ENCODE measurements at regions not wholly inside any gene's neighbourhood (a gene's known extent, or its start where the extent isn't known, plus 50 kb on each side); places are given as distances from the start of the nearest gene placed in this dataset.

GRCh38 chr9:100919506-100919905 lies 109.0 kb upstream of the PLPPR1 start:
- Histone ChIP-seq H3K4me1 (no peaks in the 10 kb centered on the region), H3K27ac (no peak overlapping the region), H3K27me3 (no peaks in the 10 kb centered on the region), H3K4me3 (no peak overlapping the region), H3K9me3 (replicated peaks) (no peaks in the 10 kb centered on the region), H3K36me3 (no peaks in the 10 kb centered on the region)
- no peak for DNase-seq

GRCh38 chr9:100926366-100926765 lies 102.2 kb upstream of the PLPPR1 start:
- Histone ChIP-seq H3K27ac (no peak overlapping the region), H3K4me3 (no peak overlapping the region), H3K9me3 (replicated peaks) (no peaks in the 10 kb centered on the region), H3K36me3 (no peaks in the 10 kb centered on the region), H3K27me3 (0 out of 2 replicates have a peak, but pooled peaks cover 4% of the 10 kb centered on the region), H3K4me1 (no peaks in the 10 kb centered on the region)
- DNase-seq: no peak

- H3K27me3 ChIP-seq: 0 out of 2 replicates have a peak, but pooled peaks cover 4% of the 10 kb centered on the region
- H3K4me3 ChIP-seq: no peak overlapping the region
- H3K36me3 ChIP-seq: no peaks in the 10 kb centered on the region
- no peak for DNase-seq
- no peaks in the 10 kb centered on the region for H3K9me3 ChIP-seq (replicated peaks)
- H3K4me1 ChIP-seq: no peaks in the 10 kb centered on the region
- H3K27ac ChIP-seq: no peak overlapping the region
These were observed 100.8 kb upstream of the PLPPR1 start for GRCh38 chr9:100927763-100928162.

GRCh38 chr9:100933656-100934055 lies 94.9 kb upstream of the PLPPR1 start:
- DNase-seq: peak; percentile 17 to 57
- Histone ChIP-seq H3K9me3 (replicated peaks) (no peaks in the 10 kb centered on the region), H3K36me3 (no peaks in the 10 kb centered on the region), H3K27ac (peak overlapping the region; percentile 36), H3K4me3 (no peak overlapping the region), H3K27me3 (no peaks in the 10 kb centered on the region), H3K4me1 (peaks cover 10% of the 10 kb centered on the region)

- DNase-seq: no peak
- Histone ChIP-seq H3K9me3 (replicated peaks) (no peaks in the 10 kb centered on the region), H3K27me3 (no peaks in the 10 kb centered on the region), H3K4me3 (no peak overlapping the region), H3K27ac (no peak overlapping the region), H3K36me3 (no peaks in the 10 kb centered on the region), H3K4me1 (peaks cover 10% of the 10 kb centered on the region)
These were observed 91.1 kb upstream of the PLPPR1 start for GRCh38 chr9:100937382-100937781.

GRCh38 chr9:100938507-100938906 lies 90.0 kb upstream of the PLPPR1 start:
- no peaks in the 10 kb centered on the region for H3K36me3 ChIP-seq
- H3K9me3 ChIP-seq (replicated peaks): no peaks in the 10 kb centered on the region
- no peaks in the 10 kb centered on the region for H3K27me3 ChIP-seq
- H3K27ac ChIP-seq: no peak overlapping the region
- H3K4me1 ChIP-seq: peaks cover 7% of the 10 kb centered on the region
- DNase-seq: no peak
- no peak overlapping the region for H3K4me3 ChIP-seq

DNA sequence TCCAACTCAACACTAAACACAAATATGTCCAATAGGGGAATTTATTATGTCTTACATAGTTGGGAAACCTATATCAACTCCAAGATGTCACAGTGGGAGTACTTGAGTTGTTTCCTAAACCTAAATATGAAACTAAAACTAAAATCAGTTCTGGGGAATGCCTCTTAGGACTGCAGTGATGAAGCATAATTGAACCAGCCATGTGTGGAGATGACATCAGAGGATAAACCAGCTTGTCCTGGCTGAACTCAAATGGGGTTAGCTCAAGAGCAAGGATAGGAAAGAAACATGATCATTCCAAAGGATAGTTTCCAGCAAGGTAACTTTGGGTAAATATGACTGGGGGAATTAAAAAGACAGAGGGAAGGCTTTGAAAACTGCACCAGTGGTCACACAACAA lies 88.9 kb upstream of the PLPPR1 start:
- Histone ChIP-seq H3K36me3 (no peaks in the 10 kb centered on the region), H3K4me3 (no peak overlapping the region), H3K9me3 (replicated peaks) (no peaks in the 10 kb centered on the region), H3K4me1 (no peaks in the 10 kb centered on the region), H3K27ac (no peak overlapping the region), H3K27me3 (no peaks in the 10 kb centered on the region)
- DNase-seq: no peak

GRCh38 chr9:100959226-100959625 lies 69.3 kb upstream of the PLPPR1 start:
- H3K27me3 ChIP-seq: no peaks in the 10 kb centered on the region
- no peak for DNase-seq
- no peaks in the 10 kb centered on the region for H3K9me3 ChIP-seq (replicated peaks)
- H3K27ac ChIP-seq: no peak overlapping the region
- H3K4me3 ChIP-seq: no peak overlapping the region
- H3K36me3 ChIP-seq: no peaks in the 10 kb centered on the region
- no peaks in the 10 kb centered on the region for H3K4me1 ChIP-seq
